KOPT-K1 (cell line): ENCODE measurements at regions not wholly inside any gene's neighbourhood (a gene's known extent, or its start where the extent isn't known, plus 50 kb on each side); places are given as distances from the start of the nearest gene placed in this dataset.
"Not testable (repeated sequence)": the region's sequence is repeated elsewhere in the genome, so short reads cannot be mapped to it uniquely, and the experiment has no call there.

Source experiments
- H3K27ac ChIP-seq: fragments of 200-600 bp; sonication (generic); 2 replicates; pipeline ENCODE4 v1.5.1; 2016; ENCODE audit warnings: antibody characterized with exemption, mild to moderate bottlenecking, low read depth, low read length; ENCODE audit not compliant: poor library complexity, severe bottlenecking
- H3K36me3 ChIP-seq: fragments of 200-600 bp; sonication (generic); 2 replicates; pipeline ENCODE4 v1.5.1; 2017; ENCODE audit warnings: antibody characterized with exemption, mild to moderate bottlenecking, low read length, moderate library complexity; ENCODE audit not compliant: insufficient read depth
- H3K9me3 ChIP-seq: fragments of 200-600 bp; sonication (generic); 2 replicates; pipeline ENCODE4 v1.5.1; 2017; ENCODE audit warnings: antibody characterized with exemption, low read length, mild to moderate bottlenecking; ENCODE audit not compliant: insufficient read depth, poor library complexity, severe bottlenecking

- H3K36me3 ChIP-seq, result no peaks in the 10 kb centered on the region
- H3K9me3 ChIP-seq, result no peaks in the 10 kb centered on the region
- no peak overlapping the region for H3K27ac ChIP-seq
Observed at GRCh38 chr14:105647784-105648608, 121.6 kb downstream of the TMEM121 start.

GRCh38 chr14:105648609-105649535 is 122.5 kb downstream of the TMEM121 start:
- H3K36me3 ChIP-seq, H3K9me3 ChIP-seq, H3K27ac ChIP-seq: not testable (repeated sequence)

- H3K36me3 ChIP-seq, H3K9me3 ChIP-seq, H3K27ac ChIP-seq: not testable (repeated sequence)
Observed at GRCh38 chr14:105652317-105652716, 125.9 kb downstream of the TMEM121 start.

- H3K36me3 ChIP-seq, H3K9me3 ChIP-seq: not testable (repeated sequence)
Observed at GRCh38 chr14:105653921-105654320, 127.5 kb downstream of the TMEM121 start.

GRCh38 chr14:105659255-105659654 is 132.9 kb downstream of the TMEM121 start:
- not testable (repeated sequence) for H3K36me3 ChIP-seq, H3K9me3 ChIP-seq, H3K27ac ChIP-seq

More at GRCh38 chr14:105653921-105654320, 127.5 kb downstream of the TMEM121 start:
- not testable (repeated sequence) for H3K27ac ChIP-seq

- Histone ChIP-seq H3K27ac (no peak overlapping the region), H3K9me3 (peaks cover 7% of the 10 kb centered on the region), H3K36me3 (no peaks in the 10 kb centered on the region)
Observed at GRCh38 chr14:105659935-105660527, 133.6 kb downstream of the TMEM121 start.

- Histone ChIP-seq H3K36me3 (no peaks in the 10 kb centered on the region), H3K27ac (no peak overlapping the region), H3K9me3 (peaks cover 7% of the 10 kb centered on the region)
Observed at GRCh38 chr14:105660816-105661531, 134.6 kb downstream of the TMEM121 start.

- not testable (repeated sequence) for H3K36me3 ChIP-seq, H3K9me3 ChIP-seq, H3K27ac ChIP-seq
Observed at GRCh38 chr14:105662043-105662442, 135.7 kb downstream of the TMEM121 start.

- not testable (repeated sequence) for H3K27ac ChIP-seq, H3K36me3 ChIP-seq, H3K9me3 ChIP-seq
Observed at GRCh38 chr14:105662592-105662991, 136.2 kb downstream of the TMEM121 start.

GRCh38 chr14:105663323-105663722 is 136.9 kb downstream of the TMEM121 start:
- H3K9me3 ChIP-seq, result not testable (repeated sequence)

GRCh38 chr14:105663818-105664596 is 137.6 kb downstream of the TMEM121 start:
- not testable (repeated sequence) for H3K36me3 ChIP-seq, H3K27ac ChIP-seq, H3K9me3 ChIP-seq

More at GRCh38 chr14:105663323-105663722, 136.9 kb downstream of the TMEM121 start:
- not testable (repeated sequence) for H3K36me3 ChIP-seq, H3K27ac ChIP-seq

GRCh38 chr14:105664691-105665090 is 138.3 kb downstream of the TMEM121 start:
- H3K9me3 ChIP-seq, result no peaks in the 10 kb centered on the region

GRCh38 chr14:105665247-105665950 is 139.0 kb downstream of the TMEM121 start:
- Histone ChIP-seq H3K36me3 (no peaks in the 10 kb centered on the region), H3K9me3 (no peaks in the 10 kb centered on the region)

More at GRCh38 chr14:105664691-105665090, 138.3 kb downstream of the TMEM121 start:
- Histone ChIP-seq H3K27ac (no peak overlapping the region), H3K36me3 (no peaks in the 10 kb centered on the region)

GRCh38 chr14:105665951-105666277 is 139.5 kb downstream of the TMEM121 start:
- no peak overlapping the region for H3K27ac ChIP-seq
- no peaks in the 10 kb centered on the region for H3K36me3 ChIP-seq
- no peaks in the 10 kb centered on the region for H3K9me3 ChIP-seq

More at GRCh38 chr14:105665247-105665950, 139.0 kb downstream of the TMEM121 start:
- no peak overlapping the region for H3K27ac ChIP-seq
